Endodermal cell (in vitro differentiated cells): ENCODE measurements at regions not wholly inside any gene's neighbourhood (a gene's known extent, or its start where the extent isn't known, plus 50 kb on each side); places are given as distances from the start of the nearest gene placed in this dataset.

Experiments
- DNase-seq: peaks from one replicate; pipeline ENCODE4 v3.0.0-alpha.2; 2017
- H3K27ac ChIP-seq: 2 replicates; pipeline ENCODE4 v1.5.1; 2013; ENCODE audit warnings: mild to moderate bottlenecking, low read depth, low read length, moderate library complexity
- H3K27me3 ChIP-seq: 2 replicates; pipeline ENCODE4 v1.6.1; 2013; ENCODE audit warnings: mild to moderate bottlenecking, low read length, moderate library complexity; ENCODE audit not compliant: insufficient read depth, control insufficient read depth, poor library complexity, severe bottlenecking
- H3K36me3 ChIP-seq: 2 replicates; pipeline ENCODE4 v1.7.0; 2013; ENCODE audit warnings: mild to moderate bottlenecking, low read length, moderate library complexity; ENCODE audit not compliant: control insufficient read depth, insufficient read depth
- H3K4me1 ChIP-seq: one replicate; pipeline ENCODE4 v1.7.0; 2013; ENCODE audit warnings: low read length; ENCODE audit not compliant: control insufficient read depth, insufficient read depth
- H3K4me3 ChIP-seq: 2 replicates; pipeline ENCODE4 v1.5.1; 2013; ENCODE audit warnings: mild to moderate bottlenecking, low read length, moderate library complexity
- H3K9ac ChIP-seq: 2 replicates; pipeline ENCODE4 v1.6.1; 2013; ENCODE audit warnings: mild to moderate bottlenecking, low read length, moderate library complexity; ENCODE audit not compliant: poor library complexity, severe bottlenecking; ENCODE audit errors: extremely low read depth
- H3K9me3 ChIP-seq: 2 replicates; pipeline ENCODE4 v1.6.1; 2013; ENCODE audit warnings: mild to moderate bottlenecking, low read length, moderate library complexity; ENCODE audit not compliant: control insufficient read depth
- H3K27ac Mint-ChIP-seq: 2 replicates; pipeline ENCODE4 v1.8.0; 2020; ENCODE audit warnings: mixed read lengths
- H3K27me3 Mint-ChIP-seq: 2 replicates; pipeline ENCODE4 v1.8.0; 2021; ENCODE audit warnings: mild to moderate bottlenecking, mixed read lengths; ENCODE audit not compliant: insufficient read depth
- H3K36me3 Mint-ChIP-seq: 2 replicates; pipeline ENCODE4 v1.8.0; 2020; ENCODE audit warnings: low read depth, mixed read lengths
- H3K4me1 Mint-ChIP-seq: 2 replicates; pipeline ENCODE4 v1.8.0; 2020; ENCODE audit warnings: mixed read lengths
- H3K4me3 Mint-ChIP-seq: 2 replicates; pipeline ENCODE4 v1.8.0; 2020; ENCODE audit warnings: mild to moderate bottlenecking, moderate library complexity, mixed read lengths
- H3K9me3 Mint-ChIP-seq: 2 replicates; pipeline ENCODE4 v1.8.0; 2020; ENCODE audit warnings: mild to moderate bottlenecking, mixed read lengths
- CTCF ChIP-seq: fragments of 200-600 bp; sonication (generic); conservative IDR thresholded peaks from 2 replicates; pipeline ENCODE4 v1.5.0; 2021; ENCODE audit warnings: antibody characterized with exemption, mild to moderate bottlenecking
- WGBS, 2 experiments: methylation state at CpG; one replicate each; pipeline versions ENCODE4 v1.1.5 to v1.1.7; 2013; ENCODE audit warnings: missing lambda C conversion rate in 2 of 2, mixed read lengths in 1 of 2; ENCODE audit not compliant: insufficient coverage in 1 of 2, insufficient read length in 1 of 2; 5-methylcytosine and 5-hydroxymethylcytosine counted together

DNA sequence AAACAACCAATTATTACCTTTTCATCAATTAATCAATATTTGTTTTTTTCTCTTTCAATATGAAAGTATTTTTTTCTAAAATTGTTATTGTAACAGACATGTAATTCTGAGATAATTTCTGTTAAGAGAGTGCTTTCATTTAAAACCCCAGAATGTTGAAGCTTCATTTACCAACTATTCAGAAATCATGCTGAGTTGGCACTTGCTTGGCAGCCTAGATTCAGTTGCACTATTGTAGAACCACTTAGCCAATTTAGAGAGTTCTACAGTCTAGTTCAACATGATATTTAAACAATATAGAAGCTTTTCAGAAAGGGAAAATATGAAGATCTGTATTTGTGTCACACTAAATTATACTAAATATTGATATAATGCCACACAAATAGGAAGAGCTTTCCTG lies 56.1 kb upstream of the NKAIN2 start:
- H3K4me3 ChIP-seq, result no peak overlapping the region
- H3K9me3 ChIP-seq, result no peaks in the 10 kb centered on the region
- no peaks in the 10 kb centered on the region for H3K9me3 Mint-ChIP-seq
- H3K36me3 ChIP-seq, result no peaks in the 10 kb centered on the region
- peaks cover 2% of the 10 kb centered on the region for H3K4me1 Mint-ChIP-seq
- no peak for DNase-seq
- H3K9ac ChIP-seq, result no peak overlapping the region
- no peaks in the 10 kb centered on the region for H3K36me3 Mint-ChIP-seq
- no peak overlapping the region for H3K27ac Mint-ChIP-seq
- no peaks in the 10 kb centered on the region for H3K27me3 Mint-ChIP-seq
- H3K4me3 Mint-ChIP-seq, result no peak overlapping the region
- H3K27ac ChIP-seq, result no peak overlapping the region
- no peaks in the 10 kb centered on the region for H3K4me1 ChIP-seq
- H3K27me3 ChIP-seq, result no peaks in the 10 kb centered on the region
- no peak for TF ChIP-seq CTCF

DNA sequence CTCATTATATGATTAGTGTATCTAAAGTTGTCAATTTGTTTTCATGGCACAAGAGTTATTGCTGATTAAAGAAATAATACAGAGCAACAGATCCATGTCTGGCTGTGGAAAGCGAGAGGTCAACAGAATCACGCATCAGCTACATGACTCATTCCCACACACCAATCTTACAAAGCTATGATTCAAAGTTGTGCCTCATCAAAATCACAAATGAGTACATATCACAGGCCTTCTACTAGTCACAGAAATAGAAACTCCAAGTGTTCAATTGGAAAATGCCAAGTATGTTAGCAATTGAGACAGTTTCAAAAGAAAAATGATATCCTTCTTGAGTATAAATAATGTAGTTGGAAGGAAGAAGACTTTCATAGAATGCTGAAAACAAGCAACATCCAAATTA lies 57.8 kb upstream of the NKAIN2 start:
- Histone ChIP-seq H3K27me3 (no peaks in the 10 kb centered on the region), H3K27ac (no peak overlapping the region), H3K4me3 (no peak overlapping the region), H3K36me3 (no peaks in the 10 kb centered on the region), H3K9me3 (no peaks in the 10 kb centered on the region), H3K4me1 (no peaks in the 10 kb centered on the region), H3K9ac (no peak overlapping the region)
- no peak for TF ChIP-seq CTCF
- DNase-seq, result no peak
- Mint-ChIP-seq H3K4me3 (no peak overlapping the region), H3K9me3 (no peaks in the 10 kb centered on the region), H3K27ac (no peak overlapping the region), H3K27me3 (no peaks in the 10 kb centered on the region), H3K4me1 (peaks cover 2% of the 10 kb centered on the region), H3K36me3 (no peaks in the 10 kb centered on the region)
- WGBS, 2 experiments, result 93% methylated on average over 2 of the region's 2 CpGs; no CpG with 5 or more reads in 1 of the 2 experiments

DNA sequence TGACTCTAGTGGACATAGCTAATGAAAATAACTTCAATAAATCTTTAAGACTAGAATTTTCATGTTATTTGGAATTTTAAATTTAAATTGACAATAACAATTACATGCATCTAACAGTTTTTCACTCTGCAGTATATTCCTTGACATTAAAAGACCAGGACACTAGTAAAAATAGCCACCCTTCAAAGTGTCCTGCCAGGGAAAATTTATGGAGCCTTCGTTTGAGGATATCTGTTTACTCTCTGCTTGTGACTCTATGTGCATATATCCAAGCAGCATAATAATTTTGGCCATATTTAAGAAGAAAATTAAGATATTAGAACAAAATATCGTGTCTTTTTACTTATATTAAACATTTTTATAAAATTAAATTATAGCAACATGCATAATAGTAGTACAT lies 58.8 kb upstream of the NKAIN2 start:
- Mint-ChIP-seq H3K27ac (no peak overlapping the region), H3K9me3 (no peaks in the 10 kb centered on the region), H3K4me3 (no peak overlapping the region), H3K4me1 (peaks cover 2% of the 10 kb centered on the region), H3K36me3 (no peaks in the 10 kb centered on the region), H3K27me3 (no peaks in the 10 kb centered on the region)
- Histone ChIP-seq H3K9me3 (no peaks in the 10 kb centered on the region), H3K4me3 (no peak overlapping the region), H3K27me3 (no peaks in the 10 kb centered on the region), H3K4me1 (no peaks in the 10 kb centered on the region), H3K9ac (no peak overlapping the region), H3K27ac (no peak overlapping the region), H3K36me3 (no peaks in the 10 kb centered on the region)
- no peak for DNase-seq
- TF ChIP-seq CTCF, result no peak
- WGBS, 2 experiments, result 93% methylated on average over 1 of the region's 2 CpGs; no CpG with 5 or more reads in 1 of the 2 experiments
